22Rv1 (cell line): ENCODE measurements at regions not wholly inside any gene's neighbourhood (a gene's known extent, or its start where the extent isn't known, plus 50 kb on each side); places are given as distances from the start of the nearest gene placed in this dataset.

ENCODE experiments used
- H3K27ac ChIP-seq: fragments of 450-650 bp; 2 replicates; pipeline ENCODE4 v1.5.1; 2017
- CTCF ChIP-seq: fragments of 450-650 bp; IDR thresholded peaks from 2 replicates; pipeline ENCODE4 v1.5.1; 2017; ENCODE audit warnings: mild to moderate bottlenecking
- ZFX ChIP-seq: fragments of 450-650 bp; IDR thresholded peaks from 2 replicates; pipeline ENCODE4 v1.6.1; 2017; ENCODE audit warnings: antibody characterized with exemption, borderline replicate concordance

- TF ChIP-seq CTCF (no peak), ZFX (no peak)
These were observed 804.3 kb upstream of the ACVR2A start for GRCh38 chr2:147040298-147041120.

DNA sequence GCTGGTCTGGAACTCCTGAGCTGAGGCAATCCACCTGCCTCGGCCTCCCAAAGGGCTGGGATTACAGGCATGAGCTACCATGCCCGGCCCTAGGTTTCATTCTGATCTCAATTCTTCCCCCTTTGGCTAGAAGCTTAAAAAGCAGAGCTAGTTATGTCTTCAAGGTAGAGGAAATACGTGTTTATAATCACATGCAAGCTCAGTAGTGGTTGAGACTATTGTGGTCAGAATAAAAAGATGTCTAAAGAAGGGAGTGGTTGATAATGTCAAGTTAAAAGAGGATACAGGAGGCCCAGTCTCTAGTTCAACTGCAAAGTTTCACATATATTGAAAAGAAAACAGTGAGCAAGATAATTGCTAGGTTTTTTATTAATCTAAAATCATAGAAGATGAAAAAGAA is 807.8 kb upstream of the ACVR2A start:
- no peak overlapping the region for H3K27ac ChIP-seq
- TF ChIP-seq CTCF = no peak
- TF ChIP-seq ZFX = no peak

More at GRCh38 chr2:147040298-147041120, 804.3 kb upstream of the ACVR2A start:
- no peak overlapping the region for H3K27ac ChIP-seq

- H3K27ac ChIP-seq = no peak overlapping the region
- TF ChIP-seq CTCF (no peak), ZFX (no peak)
These were observed 811.8 kb upstream of the ACVR2A start for GRCh38 chr2:147033044-147033443.

GRCh38 chr2:147031897-147032296 is 812.9 kb upstream of the ACVR2A start:
- TF ChIP-seq CTCF (no peak), ZFX (no peak)
- no peak overlapping the region for H3K27ac ChIP-seq

DNA sequence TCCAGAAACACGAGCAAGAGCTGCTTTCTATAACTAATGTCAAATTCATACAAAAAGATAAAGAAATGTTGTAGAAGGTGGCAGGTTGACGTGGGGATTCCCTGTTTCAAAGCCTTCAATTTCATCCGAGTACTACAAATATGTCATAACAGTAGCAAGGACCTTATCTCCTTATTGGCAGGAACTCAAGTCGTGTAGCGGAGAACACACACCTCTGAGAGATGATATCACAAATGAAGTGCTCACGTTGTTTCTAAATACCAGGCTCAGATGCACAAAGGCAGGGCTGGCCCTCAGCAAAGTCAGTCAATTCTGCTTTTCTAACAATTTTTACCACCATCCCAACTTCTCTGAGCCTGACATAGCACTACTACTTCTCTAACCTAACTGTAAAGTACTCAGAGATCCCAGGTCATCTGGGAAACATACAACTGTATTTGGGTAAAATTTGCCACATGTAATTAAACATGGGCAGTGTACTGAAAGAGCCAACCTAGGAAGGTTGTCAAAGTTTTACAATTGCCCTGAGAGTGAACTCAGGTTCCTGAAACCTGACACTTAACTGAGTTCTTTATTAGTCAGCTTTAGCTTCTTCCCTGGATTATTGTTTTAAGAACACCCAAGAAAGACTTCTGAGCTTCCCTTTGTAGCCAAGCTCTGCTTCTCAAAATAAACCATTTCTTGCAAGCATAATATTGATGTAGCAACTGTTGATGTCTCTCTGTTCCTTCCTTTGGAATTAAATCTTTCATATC is 813.7 kb upstream of the ACVR2A start:
- TF ChIP-seq CTCF (no peak), ZFX (no peak)
- no peak overlapping the region for H3K27ac ChIP-seq

- H3K27ac ChIP-seq = no peak overlapping the region
- no peak for TF ChIP-seq CTCF
- no peak for TF ChIP-seq ZFX
These were observed 817.4 kb upstream of the ACVR2A start for GRCh38 chr2:147027436-147027835.
